ENCODE measurements at regions not wholly inside any gene's neighbourhood (a gene's known extent, or its start where the extent isn't known, plus 50 kb on each side); places are given as distances from the start of the nearest gene placed in this dataset.

- no peak overlapping the region for H3K4me3 ChIP-seq (ENCODE audit: low read length)
- no peak overlapping the region for H3K9ac ChIP-seq (ENCODE audit: low read length)
These were observed 162.0 kb upstream of the C21orf91 start for GRCh38 chr21:17981060-17981740.

GRCh38 chr21:17979763-17980162 is 160.6 kb upstream of the C21orf91 start:
- H3K27me3 ChIP-seq (replicated peaks; ENCODE audit: control insufficient read depth, insufficient read depth, low read length) = no peaks in the 10 kb centered on the region
- no peaks in the 10 kb centered on the region for H3K4me1 ChIP-seq (ENCODE audit: control insufficient read depth, insufficient read depth, low read length)
- no peaks in the 10 kb centered on the region for H3K9me3 ChIP-seq (ENCODE audit: control insufficient read depth, low read length)
- H3K4me3 ChIP-seq (ENCODE audit: low read length) = no peak overlapping the region
- H3K36me3 ChIP-seq (ENCODE audit: control insufficient read depth, insufficient read depth, low read length, severe bottlenecking) = no peaks in the 10 kb centered on the region
- no peak for DNase-seq (ENCODE audit: low read depth)
- no peak overlapping the region for H3K9ac ChIP-seq (ENCODE audit: low read length)

More at GRCh38 chr21:17981060-17981740, 162.0 kb upstream of the C21orf91 start:
- Histone ChIP-seq H3K36me3 (ENCODE audit: control insufficient read depth, insufficient read depth, low read length, severe bottlenecking) (no peaks in the 10 kb centered on the region), H3K27me3 (replicated peaks; ENCODE audit: control insufficient read depth, insufficient read depth, low read length) (no peaks in the 10 kb centered on the region), H3K9me3 (ENCODE audit: control insufficient read depth, low read length) (no peaks in the 10 kb centered on the region), H3K4me1 (ENCODE audit: control insufficient read depth, insufficient read depth, low read length) (no peaks in the 10 kb centered on the region)
- no peak for DNase-seq (ENCODE audit: low read depth)

DNA sequence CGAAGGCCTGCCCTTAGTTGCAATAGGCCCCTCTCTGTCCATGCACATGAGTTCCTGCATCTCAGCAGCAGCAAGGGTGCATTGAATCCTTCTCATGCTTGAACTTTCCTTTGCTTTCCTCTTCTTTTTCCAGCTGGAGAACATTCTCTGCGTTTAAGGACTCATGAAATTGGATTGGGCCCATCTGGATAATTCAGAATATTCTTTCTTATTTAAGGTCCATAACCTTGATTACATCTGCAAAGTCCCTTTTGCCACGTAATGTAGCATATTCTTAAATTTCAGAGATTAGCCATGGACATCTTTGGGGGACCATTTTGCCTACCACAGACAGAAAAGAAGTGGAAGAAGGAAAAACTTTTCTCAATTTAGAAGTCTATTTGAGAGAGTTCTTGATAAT is 159.7 kb upstream of the C21orf91 start:
- no peaks in the 10 kb centered on the region for H3K9me3 ChIP-seq (ENCODE audit: control insufficient read depth, low read length)
- DNase-seq (ENCODE audit: low read depth) = no peak
- H3K27me3 ChIP-seq (replicated peaks; ENCODE audit: control insufficient read depth, insufficient read depth, low read length) = no peaks in the 10 kb centered on the region
- no peaks in the 10 kb centered on the region for H3K4me1 ChIP-seq (ENCODE audit: control insufficient read depth, insufficient read depth, low read length)
- no peak overlapping the region for H3K9ac ChIP-seq (ENCODE audit: low read length)
- H3K36me3 ChIP-seq (ENCODE audit: control insufficient read depth, insufficient read depth, low read length, severe bottlenecking) = no peaks in the 10 kb centered on the region
- H3K4me3 ChIP-seq (ENCODE audit: low read length) = no peak overlapping the region

DNA sequence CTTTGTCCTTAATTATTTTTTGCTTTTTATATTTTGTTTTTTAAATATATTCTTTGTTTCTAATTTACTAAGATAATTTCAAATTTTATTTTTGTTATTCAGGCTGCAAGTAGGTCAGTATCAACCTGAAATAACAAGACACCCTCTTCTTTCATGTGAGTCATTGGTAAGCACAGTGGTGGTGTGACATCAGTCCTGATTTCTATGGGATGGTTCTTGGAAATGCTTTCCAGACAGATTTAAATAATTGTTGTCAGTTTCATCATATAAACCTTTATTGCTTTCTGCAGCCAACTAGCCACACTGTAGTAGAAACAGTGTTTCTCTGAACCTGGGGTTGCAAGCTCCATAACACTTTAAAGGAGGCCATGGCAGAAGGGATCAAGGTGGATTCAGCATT is 157.5 kb upstream of the C21orf91 start:
- H3K27me3 ChIP-seq (replicated peaks; ENCODE audit: control insufficient read depth, insufficient read depth, low read length) = no peaks in the 10 kb centered on the region
- H3K9me3 ChIP-seq (ENCODE audit: control insufficient read depth, low read length) = no peaks in the 10 kb centered on the region
- no peak overlapping the region for H3K4me3 ChIP-seq (ENCODE audit: low read length)
- no peak overlapping the region for H3K9ac ChIP-seq (ENCODE audit: low read length)
- no peak for DNase-seq (ENCODE audit: low read depth)
- no peaks in the 10 kb centered on the region for H3K36me3 ChIP-seq (ENCODE audit: control insufficient read depth, insufficient read depth, low read length, severe bottlenecking)
- H3K4me1 ChIP-seq (ENCODE audit: control insufficient read depth, insufficient read depth, low read length) = no peaks in the 10 kb centered on the region

GRCh38 chr21:17976139-17976538 is 157.0 kb upstream of the C21orf91 start:
- H3K4me3 ChIP-seq (ENCODE audit: low read length) = no peak overlapping the region
- H3K4me1 ChIP-seq (ENCODE audit: control insufficient read depth, insufficient read depth, low read length) = no peaks in the 10 kb centered on the region
- no peak for DNase-seq (ENCODE audit: low read depth)
- H3K27me3 ChIP-seq (replicated peaks; ENCODE audit: control insufficient read depth, insufficient read depth, low read length) = no peaks in the 10 kb centered on the region
- H3K9me3 ChIP-seq (ENCODE audit: control insufficient read depth, low read length) = no peaks in the 10 kb centered on the region
- no peaks in the 10 kb centered on the region for H3K36me3 ChIP-seq (ENCODE audit: control insufficient read depth, insufficient read depth, low read length, severe bottlenecking)
- H3K9ac ChIP-seq (ENCODE audit: low read length) = no peak overlapping the region

DNA sequence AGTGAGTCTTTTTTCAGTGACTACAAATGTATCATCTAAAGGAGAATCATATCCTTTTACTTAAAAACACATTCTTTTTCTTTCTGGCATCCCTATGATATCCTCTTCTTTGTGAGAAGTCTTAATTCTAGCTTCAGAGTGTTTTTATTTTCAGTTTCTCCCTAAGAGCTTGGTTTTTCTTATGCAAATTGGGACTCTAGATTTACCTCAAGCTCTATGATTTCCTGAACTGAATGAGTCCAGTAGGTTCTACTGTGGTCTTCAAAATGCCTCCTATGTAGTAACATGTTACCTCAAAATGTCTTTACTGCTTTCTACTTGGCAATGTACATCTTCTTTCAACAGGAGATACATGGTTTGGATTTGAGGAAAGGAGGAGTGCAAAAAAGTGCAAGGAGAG is 148.2 kb upstream of the C21orf91 start:
- Histone ChIP-seq H3K9me3 (ENCODE audit: control insufficient read depth, low read length) (no peaks in the 10 kb centered on the region), H3K27me3 (replicated peaks; ENCODE audit: control insufficient read depth, insufficient read depth, low read length) (no peaks in the 10 kb centered on the region), H3K36me3 (ENCODE audit: control insufficient read depth, insufficient read depth, low read length, severe bottlenecking) (no peaks in the 10 kb centered on the region), H3K9ac (ENCODE audit: low read length) (no peak overlapping the region), H3K4me3 (ENCODE audit: low read length) (no peak overlapping the region), H3K4me1 (ENCODE audit: control insufficient read depth, insufficient read depth, low read length) (no peaks in the 10 kb centered on the region)
- no peak for DNase-seq (ENCODE audit: low read depth)

GRCh38 chr21:17964716-17965115 is 145.6 kb upstream of the C21orf91 start:
- H3K4me1 ChIP-seq (ENCODE audit: control insufficient read depth, insufficient read depth, low read length) = no peaks in the 10 kb centered on the region
- no peak overlapping the region for H3K4me3 ChIP-seq (ENCODE audit: low read length)
- no peak for DNase-seq (ENCODE audit: low read depth)
- H3K9me3 ChIP-seq (ENCODE audit: control insufficient read depth, low read length) = no peaks in the 10 kb centered on the region
- no peaks in the 10 kb centered on the region for H3K36me3 ChIP-seq (ENCODE audit: control insufficient read depth, insufficient read depth, low read length, severe bottlenecking)
- H3K9ac ChIP-seq (ENCODE audit: low read length) = no peak overlapping the region
- peaks cover 3% of the 10 kb centered on the region for H3K27me3 ChIP-seq (replicated peaks; ENCODE audit: control insufficient read depth, insufficient read depth, low read length)

GRCh38 chr21:17964199-17964598 is 145.0 kb upstream of the C21orf91 start:
- Histone ChIP-seq H3K4me3 (ENCODE audit: low read length) (no peak overlapping the region), H3K27me3 (replicated peaks; ENCODE audit: control insufficient read depth, insufficient read depth, low read length) (peaks cover 3% of the 10 kb centered on the region), H3K9me3 (ENCODE audit: control insufficient read depth, low read length) (no peaks in the 10 kb centered on the region), H3K4me1 (ENCODE audit: control insufficient read depth, insufficient read depth, low read length) (no peaks in the 10 kb centered on the region), H3K36me3 (ENCODE audit: control insufficient read depth, insufficient read depth, low read length, severe bottlenecking) (no peaks in the 10 kb centered on the region), H3K9ac (ENCODE audit: low read length) (no peak overlapping the region)
- no peak for DNase-seq (ENCODE audit: low read depth)

DNA sequence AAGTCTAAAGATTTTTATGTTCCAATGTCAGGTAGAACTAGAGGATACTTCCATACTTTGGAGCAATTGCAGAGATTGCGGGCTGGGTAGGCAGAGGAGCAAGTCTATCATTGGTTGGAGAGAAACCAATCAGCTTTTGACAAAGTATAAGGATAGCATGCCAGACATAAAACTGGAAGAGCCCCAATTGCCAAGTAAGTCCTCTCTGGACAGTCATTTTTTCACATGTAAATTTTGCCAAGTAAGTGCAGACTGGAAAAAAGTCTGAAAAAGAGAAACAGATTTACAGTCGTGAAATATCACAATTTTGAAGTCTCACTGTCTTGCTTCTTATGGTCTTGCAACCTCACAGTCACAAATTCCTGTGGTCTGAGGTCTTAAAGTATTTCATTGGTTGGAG is 131.4 kb upstream of the C21orf91 start:
- H3K9me3 ChIP-seq (ENCODE audit: control insufficient read depth, low read length) = peaks cover 2% of the 10 kb centered on the region
- H3K36me3 ChIP-seq (ENCODE audit: control insufficient read depth, insufficient read depth, low read length, severe bottlenecking) = no peaks in the 10 kb centered on the region
- no peak overlapping the region for H3K9ac ChIP-seq (ENCODE audit: low read length)
- H3K4me1 ChIP-seq (ENCODE audit: control insufficient read depth, insufficient read depth, low read length) = peaks cover 33% of the 10 kb centered on the region
- no peaks in the 10 kb centered on the region for H3K27me3 ChIP-seq (replicated peaks; ENCODE audit: control insufficient read depth, insufficient read depth, low read length)
- no peak overlapping the region for H3K4me3 ChIP-seq (ENCODE audit: low read length)
- DNase-seq (ENCODE audit: low read depth) = no peak

- Histone ChIP-seq H3K4me1 (ENCODE audit: control insufficient read depth, insufficient read depth, low read length) (peaks cover 33% of the 10 kb centered on the region), H3K4me3 (ENCODE audit: low read length) (no peak overlapping the region), H3K9me3 (ENCODE audit: control insufficient read depth, low read length) (peaks cover 7% of the 10 kb centered on the region), H3K27me3 (replicated peaks; ENCODE audit: control insufficient read depth, insufficient read depth, low read length) (no peaks in the 10 kb centered on the region), H3K9ac (ENCODE audit: low read length) (no peak overlapping the region), H3K36me3 (ENCODE audit: control insufficient read depth, insufficient read depth, low read length, severe bottlenecking) (no peaks in the 10 kb centered on the region)
- no peak for DNase-seq (ENCODE audit: low read depth)
These were observed 130.3 kb upstream of the C21orf91 start for GRCh38 chr21:17949421-17949820.

DNA sequence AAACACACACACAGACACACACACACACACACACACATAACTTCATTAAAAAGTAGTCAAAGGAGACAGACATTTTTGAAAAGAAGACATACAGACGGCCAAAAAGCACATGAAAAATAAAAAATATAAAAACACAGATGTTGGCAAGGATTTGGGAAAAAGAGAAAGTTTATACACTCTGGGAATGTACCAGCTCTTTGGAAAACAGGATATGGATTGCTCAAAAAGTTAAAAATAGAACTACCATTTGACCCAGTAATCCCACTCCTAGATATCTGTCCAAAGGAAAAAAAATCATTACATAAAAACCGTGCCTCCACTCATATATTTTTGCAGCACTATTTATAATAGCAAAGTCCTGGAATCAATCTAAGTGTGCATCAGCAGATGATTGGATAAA is 128.4 kb upstream of the C21orf91 start:
- no peak for DNase-seq (ENCODE audit: low read depth)
- Histone ChIP-seq H3K4me3 (ENCODE audit: low read length) (peak overlapping the region; percentile 63), H3K27me3 (replicated peaks; ENCODE audit: control insufficient read depth, insufficient read depth, low read length) (no peaks in the 10 kb centered on the region), H3K36me3 (ENCODE audit: control insufficient read depth, insufficient read depth, low read length, severe bottlenecking) (no peaks in the 10 kb centered on the region), H3K4me1 (ENCODE audit: control insufficient read depth, insufficient read depth, low read length) (peaks cover 33% of the 10 kb centered on the region), H3K9ac (ENCODE audit: low read length) (peak overlapping the region; percentile 63), H3K9me3 (ENCODE audit: control insufficient read depth, low read length) (peaks cover 7% of the 10 kb centered on the region)

- Histone ChIP-seq H3K9me3 (ENCODE audit: control insufficient read depth, low read length) (peaks cover 8% of the 10 kb centered on the region), H3K27me3 (replicated peaks; ENCODE audit: control insufficient read depth, insufficient read depth, low read length) (no peaks in the 10 kb centered on the region), H3K4me3 (ENCODE audit: low read length) (no peak overlapping the region), H3K36me3 (ENCODE audit: control insufficient read depth, insufficient read depth, low read length, severe bottlenecking) (no peaks in the 10 kb centered on the region), H3K4me1 (ENCODE audit: control insufficient read depth, insufficient read depth, low read length) (no peaks in the 10 kb centered on the region), H3K9ac (ENCODE audit: low read length) (no peak overlapping the region)
- no peak for DNase-seq (ENCODE audit: low read depth)
These were observed 111.9 kb upstream of the C21orf91 start for GRCh38 chr21:17931080-17931479.
